CD14-positive monocyte (primary cell): ENCODE measurements at regions not wholly inside any gene's neighbourhood (a gene's known extent, or its start where the extent isn't known, plus 50 kb on each side); places are given as distances from the start of the nearest gene placed in this dataset.

Experiments
- DNase-seq, 3 donors: peaks; one replicate each; pipeline ENCODE4 v3.0.0-alpha.2; 2011 to 2022
- H2AFZ ChIP-seq: 2 replicates; pipeline ENCODE4 v1.6.0; 2012; ENCODE audit warnings: mild to moderate bottlenecking, low read depth, low read length, inconsistent platforms; ENCODE audit not compliant: insufficient read depth, poor library complexity, severe bottlenecking
- H3K27ac ChIP-seq, 2 donors: 1 replicate in 1 of 2; 2 replicates in 1 of 2; pipeline ENCODE4 v1.5.1; 2012 to 2013; ENCODE audit warnings: low read length in 2 of 2, control low read depth in 1 of 2, inconsistent platforms in 1 of 2, low read depth in 1 of 2, mild to moderate bottlenecking in 1 of 2
- H3K27me3 ChIP-seq, 2 donors: one replicate each; pipeline versions ENCODE4 v1.6.0 to v1.6.1; 2011 to 2013; ENCODE audit warnings: low read length in 2 of 2; ENCODE audit not compliant: control insufficient read depth in 2 of 2, insufficient read depth in 2 of 2
- H3K36me3 ChIP-seq, 2 donors: replicated peaks in 1 of 2; 1 replicate in 1 of 2; 2 replicates in 1 of 2; pipeline versions ENCODE4 v1.5.1 to v1.6.1; 2012 to 2013; ENCODE audit warnings: low read length in 2 of 2, control low read depth in 1 of 2, inconsistent platforms in 1 of 2, mild to moderate bottlenecking in 1 of 2; ENCODE audit not compliant: insufficient read depth in 2 of 2, control insufficient read depth in 1 of 2
- H3K4me1 ChIP-seq, 2 donors: 1 replicate in 1 of 2; 2 replicates in 1 of 2; pipeline versions ENCODE4 v1.5.1 to v1.6.1; 2012 to 2013; ENCODE audit warnings: low read length in 2 of 2, control low read depth in 1 of 2, inconsistent platforms in 1 of 2, mild to moderate bottlenecking in 1 of 2, moderate library complexity in 1 of 2; ENCODE audit not compliant: insufficient read depth in 2 of 2, control insufficient read depth in 1 of 2
- H3K4me2 ChIP-seq: replicated peaks from 2 replicates; pipeline ENCODE3; 2012; ENCODE audit warnings: low read length, moderate library complexity, mild to moderate bottlenecking; ENCODE audit not compliant: poor library complexity, severe bottlenecking; ENCODE audit errors: extremely low read depth
- H3K4me3 ChIP-seq, 3 experiments: fragments of 200-600 bp in 1 of 3; sonication (generic) in 1 of 3; replicated peaks in 1 of 3; 1 replicate in 2 of 3; 2 replicates in 1 of 3; pipeline ENCODE4 v1.5.1; 2011 to 2013; ENCODE audit warnings: low read length in 3 of 3, mild to moderate bottlenecking in 3 of 3, control low read depth in 2 of 3, low read depth in 2 of 3, inconsistent platforms in 1 of 3, moderate library complexity in 1 of 3
- H3K79me2 ChIP-seq: 2 replicates; pipeline ENCODE4 v1.6.0; 2012; ENCODE audit warnings: mild to moderate bottlenecking, control low read depth, inconsistent platforms, low read length, moderate library complexity; ENCODE audit not compliant: insufficient read depth
- H3K9ac ChIP-seq: 2 replicates; pipeline ENCODE4 v1.6.0; 2017; ENCODE audit warnings: low read length, mild to moderate bottlenecking; ENCODE audit not compliant: insufficient read depth, poor library complexity, severe bottlenecking
- H3K9me3 ChIP-seq, 2 donors: replicated peaks in 1 of 2; 1 replicate in 1 of 2; 2 replicates in 1 of 2; pipeline versions ENCODE4 v1.5.1 to v1.6.1; 2012 to 2013; ENCODE audit warnings: low read length in 2 of 2, control low read depth in 1 of 2; ENCODE audit not compliant: control insufficient read depth in 1 of 2, insufficient read depth in 1 of 2
- H4K20me1 ChIP-seq: 2 replicates; pipeline ENCODE4 v1.6.0; 2012; ENCODE audit warnings: mild to moderate bottlenecking, low read length, control low read depth, moderate library complexity; ENCODE audit not compliant: insufficient read depth
- H3K27ac Mint-ChIP-seq, 7 donors: one replicate each; pipeline ENCODE4 v1.8.0; 2020; ENCODE audit warnings: mild to moderate bottlenecking in 7 of 7, mixed read lengths in 7 of 7, moderate library complexity in 6 of 7, inconsistent platforms in 2 of 7
- H3K27me3 Mint-ChIP-seq, 3 donors: one replicate each; pipeline ENCODE4 v1.8.0; 2021 to 2022; ENCODE audit warnings: low read depth in 3 of 3, mild to moderate bottlenecking in 3 of 3, mixed read lengths in 3 of 3, moderate library complexity in 3 of 3, inconsistent platforms in 1 of 3
- H3K36me3 Mint-ChIP-seq, 2 donors: one replicate each; pipeline ENCODE4 v1.8.0; 2020; ENCODE audit warnings: mixed read lengths in 2 of 2, inconsistent platforms in 1 of 2, mild to moderate bottlenecking in 1 of 2
- H3K4me1 Mint-ChIP-seq: one replicate; pipeline ENCODE4 v1.8.0; 2020; ENCODE audit warnings: mild to moderate bottlenecking, mixed read lengths
- H3K4me3 Mint-ChIP-seq, 2 donors: one replicate each; pipeline ENCODE4 v1.8.0; 2020; ENCODE audit warnings: mild to moderate bottlenecking in 2 of 2, mixed read lengths in 2 of 2, moderate library complexity in 1 of 2
- H3K9me3 Mint-ChIP-seq, 7 donors: one replicate each; pipeline ENCODE4 v1.8.0; 2020 to 2022; ENCODE audit warnings: mixed read lengths in 7 of 7, mild to moderate bottlenecking in 6 of 7, moderate library complexity in 6 of 7, inconsistent platforms in 2 of 7
- WGBS: methylation state at CpG from one replicate; pipeline ENCODE4 v1.1.5; 2013; ENCODE audit warnings: missing lambda C conversion rate; ENCODE audit not compliant: insufficient coverage; 5-methylcytosine and 5-hydroxymethylcytosine counted together
- intact Hi-C, 2 donors: fragments of 100-400 bp; cut with micrococcal nuclease; formaldehyde crosslinking; loops; one replicate each; pipeline versions ENCODE4 v1.15.0 to v1.15.1; 2023
- TF ChIP-seq, protein P1 (sequence below): fragments of 200-600 bp; IDR thresholded peaks from one replicate; pipeline ENCODE4 v1.8.0; 2022; ENCODE audit warnings: antibody characterized with exemption, mild to moderate bottlenecking

- no peaks in the 10 kb centered on the region for H3K27me3 ChIP-seq
- peaks cover 3 to 15% (median 7%) of the 10 kb centered on the region in 7 donors for H3K9me3 Mint-ChIP-seq
- no peak overlapping the region for H3K9ac ChIP-seq
- no peaks in the 10 kb centered on the region for H3K4me1 Mint-ChIP-seq
- no peak overlapping the region for H3K4me3 Mint-ChIP-seq
- no peaks in the 10 kb centered on the region for H3K79me2 ChIP-seq
- no peaks in the 10 kb centered on the region for H3K36me3 Mint-ChIP-seq
- intact Hi-C loops: no loop called here
- H2AFZ ChIP-seq: no peak overlapping the region
- H4K20me1 ChIP-seq: no peaks in the 10 kb centered on the region
- no peak for DNase-seq
- H3K9me3 ChIP-seq: peaks cover 14 to 18% of the 10 kb centered on the region in 2 donors
- no peaks in the 10 kb centered on the region for H3K4me1 ChIP-seq
- no peak overlapping the region for H3K27ac Mint-ChIP-seq
- 100% methylated on average over 1 of the region's 4 CpGs for WGBS
- no peak overlapping the region for H3K4me3 ChIP-seq
- H3K4me2 ChIP-seq: no peak overlapping the region
- H3K36me3 ChIP-seq: no peaks in the 10 kb centered on the region
- no peaks in the 10 kb centered on the region for H3K27me3 Mint-ChIP-seq
- TF ChIP-seq, protein P1, sequence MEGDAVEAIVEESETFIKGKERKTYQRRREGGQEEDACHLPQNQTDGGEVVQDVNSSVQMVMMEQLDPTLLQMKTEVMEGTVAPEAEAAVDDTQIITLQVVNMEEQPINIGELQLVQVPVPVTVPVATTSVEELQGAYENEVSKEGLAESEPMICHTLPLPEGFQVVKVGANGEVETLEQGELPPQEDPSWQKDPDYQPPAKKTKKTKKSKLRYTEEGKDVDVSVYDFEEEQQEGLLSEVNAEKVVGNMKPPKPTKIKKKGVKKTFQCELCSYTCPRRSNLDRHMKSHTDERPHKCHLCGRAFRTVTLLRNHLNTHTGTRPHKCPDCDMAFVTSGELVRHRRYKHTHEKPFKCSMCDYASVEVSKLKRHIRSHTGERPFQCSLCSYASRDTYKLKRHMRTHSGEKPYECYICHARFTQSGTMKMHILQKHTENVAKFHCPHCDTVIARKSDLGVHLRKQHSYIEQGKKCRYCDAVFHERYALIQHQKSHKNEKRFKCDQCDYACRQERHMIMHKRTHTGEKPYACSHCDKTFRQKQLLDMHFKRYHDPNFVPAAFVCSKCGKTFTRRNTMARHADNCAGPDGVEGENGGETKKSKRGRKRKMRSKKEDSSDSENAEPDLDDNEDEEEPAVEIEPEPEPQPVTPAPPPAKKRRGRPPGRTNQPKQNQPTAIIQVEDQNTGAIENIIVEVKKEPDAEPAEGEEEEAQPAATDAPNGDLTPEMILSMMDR: no peak
- no peak overlapping the region for H3K27ac ChIP-seq
These were observed 804.3 kb downstream of the DCDC2C start for GRCh38 chr2:4507661-4508060.

DNA sequence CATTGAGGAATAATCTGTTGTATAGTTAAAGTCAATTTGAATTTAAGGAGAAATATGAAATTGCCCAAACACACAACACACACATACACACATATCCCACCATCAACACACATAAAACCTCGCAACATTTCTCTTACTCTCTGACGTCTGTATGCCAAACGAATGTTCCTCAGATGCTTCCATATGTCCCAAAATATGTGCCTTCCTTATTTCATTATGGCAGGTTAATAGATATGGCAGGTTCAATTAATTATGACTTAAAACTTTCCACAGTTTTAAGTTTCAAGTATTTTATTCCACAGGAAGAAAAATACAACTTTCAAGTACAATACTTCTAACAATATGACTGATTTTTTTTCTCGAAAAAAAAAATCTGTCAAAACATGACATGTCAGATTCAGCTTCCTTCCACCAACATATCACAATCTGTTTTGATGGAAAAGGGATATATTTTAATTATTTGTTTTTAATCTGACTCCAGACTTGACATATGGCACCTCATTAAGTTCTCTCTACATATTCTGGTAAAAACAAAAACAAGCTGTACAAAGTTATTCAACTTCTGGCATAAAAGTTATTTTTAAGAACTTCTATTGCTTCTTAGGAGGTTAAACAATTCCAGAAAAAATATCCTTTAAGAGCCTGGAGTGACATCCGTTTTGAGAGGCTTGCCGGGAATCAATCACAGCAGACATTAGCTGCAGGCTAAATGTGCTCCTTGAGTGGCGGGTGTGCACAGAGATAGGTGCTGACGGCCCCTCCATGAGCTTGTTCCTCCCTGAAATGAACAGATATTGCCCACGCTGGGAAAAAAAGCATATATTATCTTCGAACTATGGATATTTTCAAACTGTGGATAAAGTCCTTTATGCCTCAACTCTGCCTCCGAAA lies 812.7 kb downstream of the DCDC2C start:
- Histone ChIP-seq H3K9me3 (peaks cover 6 to 20% of the 10 kb centered on the region in 2 donors), H3K36me3 (no peaks in the 10 kb centered on the region), H3K4me2 (no peak overlapping the region), H3K4me3 (no peak overlapping the region), H3K27me3 (no peaks in the 10 kb centered on the region), H4K20me1 (no peaks in the 10 kb centered on the region), H3K79me2 (no peaks in the 10 kb centered on the region), H2AFZ (no peak overlapping the region), H3K4me1 (no peaks in the 10 kb centered on the region), H3K9ac (no peak overlapping the region), H3K27ac (no peak overlapping the region)
- Mint-ChIP-seq H3K36me3 (no peaks in the 10 kb centered on the region), H3K9me3 (peaks cover 1 to 15% (median 4%) of the 10 kb centered on the region in 7 donors), H3K4me1 (no peaks in the 10 kb centered on the region), H3K4me3 (no peak overlapping the region), H3K27me3 (no peaks in the 10 kb centered on the region), H3K27ac (no peak overlapping the region)
- intact Hi-C loops: no loop called here
- TF ChIP-seq, protein P1: no peak
- DNase-seq: no peak
- 82% methylated on average over 7 of the region's 11 CpGs for whole genome bisulfite sequencing
